ENCODE measurements at regions not wholly inside any gene's neighbourhood (a gene's known extent, or its start where the extent isn't known, plus 50 kb on each side); places are given as distances from the start of the nearest gene placed in this dataset.

DNA sequence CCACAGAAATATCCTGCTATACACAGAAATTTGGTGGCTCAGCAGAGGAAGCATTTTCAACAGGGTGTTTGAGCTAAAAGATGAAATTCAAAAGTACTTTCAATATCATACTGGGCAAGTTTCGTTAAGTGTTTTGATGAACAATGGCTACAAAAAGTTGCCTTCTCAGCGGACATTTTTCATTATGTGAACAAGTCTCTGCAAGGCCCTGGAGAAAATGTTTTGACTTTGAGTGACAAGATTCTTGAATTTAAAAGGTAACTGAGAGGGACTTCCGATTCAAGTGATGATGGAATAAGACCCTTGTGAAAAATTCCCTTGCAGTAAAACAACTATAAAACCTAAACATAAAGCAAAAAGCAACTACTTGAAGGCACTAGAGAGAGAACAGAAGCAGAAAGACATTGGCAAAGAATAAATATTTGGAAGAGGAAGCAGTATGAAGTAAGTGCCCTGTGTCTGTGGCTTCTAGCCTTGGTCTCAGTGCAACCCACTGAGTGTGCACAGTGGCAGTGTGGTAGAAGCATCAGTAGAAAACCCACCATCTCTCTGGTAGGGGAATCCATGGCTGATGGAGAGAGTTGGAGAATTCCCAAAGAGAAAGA is 62.5 kb upstream of the NAMPT start:
- no peaks in the 10 kb centered on the region for H3K27me3 Mint-ChIP-seq (ENCODE audit: unreplicated experiment)
- TF ChIP-seq, protein P1, sequence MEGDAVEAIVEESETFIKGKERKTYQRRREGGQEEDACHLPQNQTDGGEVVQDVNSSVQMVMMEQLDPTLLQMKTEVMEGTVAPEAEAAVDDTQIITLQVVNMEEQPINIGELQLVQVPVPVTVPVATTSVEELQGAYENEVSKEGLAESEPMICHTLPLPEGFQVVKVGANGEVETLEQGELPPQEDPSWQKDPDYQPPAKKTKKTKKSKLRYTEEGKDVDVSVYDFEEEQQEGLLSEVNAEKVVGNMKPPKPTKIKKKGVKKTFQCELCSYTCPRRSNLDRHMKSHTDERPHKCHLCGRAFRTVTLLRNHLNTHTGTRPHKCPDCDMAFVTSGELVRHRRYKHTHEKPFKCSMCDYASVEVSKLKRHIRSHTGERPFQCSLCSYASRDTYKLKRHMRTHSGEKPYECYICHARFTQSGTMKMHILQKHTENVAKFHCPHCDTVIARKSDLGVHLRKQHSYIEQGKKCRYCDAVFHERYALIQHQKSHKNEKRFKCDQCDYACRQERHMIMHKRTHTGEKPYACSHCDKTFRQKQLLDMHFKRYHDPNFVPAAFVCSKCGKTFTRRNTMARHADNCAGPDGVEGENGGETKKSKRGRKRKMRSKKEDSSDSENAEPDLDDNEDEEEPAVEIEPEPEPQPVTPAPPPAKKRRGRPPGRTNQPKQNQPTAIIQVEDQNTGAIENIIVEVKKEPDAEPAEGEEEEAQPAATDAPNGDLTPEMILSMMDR (IDR thresholded peaks at IDR 0.05; ENCODE audit: unreplicated experiment), result no peak
- BruUV-seq (replicated peaks), result no TSS peak

DNA sequence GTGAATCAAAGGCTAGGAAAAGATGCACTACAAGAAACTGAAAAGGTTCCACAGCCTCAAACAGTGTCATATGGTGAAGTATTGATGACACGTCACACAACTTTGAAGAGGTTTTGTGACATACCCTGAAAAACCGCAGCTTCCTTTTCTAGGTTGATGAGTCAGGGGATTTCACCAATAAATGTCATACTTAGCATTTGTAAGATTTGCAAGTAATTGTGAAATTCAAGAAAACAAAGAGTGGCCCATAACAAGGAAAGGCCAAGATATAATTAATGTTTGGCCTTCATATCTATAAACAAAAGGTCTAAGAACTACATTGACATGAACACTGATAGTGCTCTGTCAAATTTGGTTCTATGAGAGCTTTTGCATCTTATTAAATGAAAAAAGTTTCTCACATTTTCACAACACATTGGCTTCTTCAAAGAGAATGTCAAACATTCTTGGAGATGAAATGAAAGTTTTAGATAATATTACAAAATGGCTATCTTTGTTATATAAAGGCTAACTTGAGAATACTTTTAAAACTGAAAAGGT is 62.0 kb upstream of the NAMPT start:
- Mint-ChIP-seq H3K27ac (ENCODE audit: unreplicated experiment) (peak overlapping the region; percentile 98), H3K27me3 (ENCODE audit: unreplicated experiment) (no peaks in the 10 kb centered on the region), H3K36me3 (ENCODE audit: insufficient read depth, unreplicated experiment) (peaks cover 27% of the 10 kb centered on the region), H3K4me1 (ENCODE audit: low read depth, unreplicated experiment) (peaks cover 42% of the 10 kb centered on the region), H3K9me3 (ENCODE audit: low read depth, unreplicated experiment) (peaks cover 26% of the 10 kb centered on the region), H3K4me3 (ENCODE audit: low read depth, unreplicated experiment) (no peak overlapping the region)
- intact Hi-C loops (cut with micrococcal nuclease; ENCODE audit: unreplicated experiment), result loop anchor here (5.0 kb wide), 1 partner anchor 64 kb away; the partner anchor contains the start of gene NAMPT
- CTCF ChIA-PET, result no interaction called here
- TF ChIP-seq, protein P1 (IDR thresholded peaks at IDR 0.05; ENCODE audit: unreplicated experiment), result no peak
- BruUV-seq (replicated peaks), result no TSS peak
- peak; percentile 34 for DNase-seq

More for the DNA sequence above, 62.5 kb upstream of the NAMPT start:
- intact Hi-C loops (cut with micrococcal nuclease; ENCODE audit: unreplicated experiment), result loop anchor here (5.0 kb wide), 1 partner anchor 65 kb away; the partner anchor contains the start of gene NAMPT
- peak overlapping the region; percentile 98 for H3K27ac Mint-ChIP-seq (ENCODE audit: unreplicated experiment)
- H3K36me3 Mint-ChIP-seq (ENCODE audit: insufficient read depth, unreplicated experiment), result peaks cover 27% of the 10 kb centered on the region
- H3K9me3 Mint-ChIP-seq (ENCODE audit: low read depth, unreplicated experiment), result peaks cover 22% of the 10 kb centered on the region
- DNase-seq, result no peak
- H3K4me3 Mint-ChIP-seq (ENCODE audit: low read depth, unreplicated experiment), result no peak overlapping the region
- H3K4me1 Mint-ChIP-seq (ENCODE audit: low read depth, unreplicated experiment), result peaks cover 42% of the 10 kb centered on the region
- CTCF ChIA-PET, result no interaction called here

DNA sequence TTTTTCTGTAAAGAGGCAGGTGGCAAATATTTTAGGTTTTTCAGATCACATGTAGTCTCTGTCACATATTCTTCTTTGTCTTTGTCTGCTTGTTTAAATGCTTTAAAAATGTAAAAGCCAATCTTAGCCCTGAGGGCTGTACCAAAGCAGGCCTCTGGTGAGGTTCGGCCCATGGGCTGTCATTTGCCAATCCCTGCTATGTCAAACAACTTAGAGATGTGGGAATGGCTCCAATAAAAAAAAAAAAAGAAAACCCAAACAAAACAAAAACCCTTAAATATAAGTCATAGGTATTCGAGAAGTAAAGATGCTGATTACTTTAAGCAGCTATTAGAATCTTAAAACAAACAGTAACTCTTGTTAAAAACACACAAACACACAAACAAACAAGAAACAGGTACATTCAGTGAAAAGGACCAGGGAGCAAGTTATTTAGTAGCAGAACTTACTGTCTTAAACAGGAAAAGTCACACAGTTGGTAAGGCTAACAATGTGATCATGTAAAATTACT is 61.4 kb upstream of the NAMPT start:
- TF ChIP-seq, protein P1 (IDR thresholded peaks at IDR 0.05; ENCODE audit: unreplicated experiment), result no peak
- TSS peak; percentile 98 for BruUV-seq (replicated peaks)
- Mint-ChIP-seq H3K9me3 (ENCODE audit: low read depth, unreplicated experiment) (peaks cover 29% of the 10 kb centered on the region), H3K27me3 (ENCODE audit: unreplicated experiment) (no peaks in the 10 kb centered on the region), H3K36me3 (ENCODE audit: insufficient read depth, unreplicated experiment) (peaks cover 27% of the 10 kb centered on the region), H3K27ac (ENCODE audit: unreplicated experiment) (peak overlapping the region; percentile 98), H3K4me1 (ENCODE audit: low read depth, unreplicated experiment) (peaks cover 42% of the 10 kb centered on the region), H3K4me3 (ENCODE audit: low read depth, unreplicated experiment) (peak overlapping the region; percentile 14)
- intact Hi-C loops (cut with micrococcal nuclease; ENCODE audit: unreplicated experiment), result loop anchor here (5.0 kb wide), 1 partner anchor 64 kb away; the partner anchor contains the start of gene NAMPT
- CTCF ChIA-PET, result interaction anchor here (0.5 to 1.2 kb wide), 2 partner anchors 13 to 67 kb away, joined by 3 read pairs; no protein-coding TSS in a partner anchor
- no peak for DNase-seq

DNA sequence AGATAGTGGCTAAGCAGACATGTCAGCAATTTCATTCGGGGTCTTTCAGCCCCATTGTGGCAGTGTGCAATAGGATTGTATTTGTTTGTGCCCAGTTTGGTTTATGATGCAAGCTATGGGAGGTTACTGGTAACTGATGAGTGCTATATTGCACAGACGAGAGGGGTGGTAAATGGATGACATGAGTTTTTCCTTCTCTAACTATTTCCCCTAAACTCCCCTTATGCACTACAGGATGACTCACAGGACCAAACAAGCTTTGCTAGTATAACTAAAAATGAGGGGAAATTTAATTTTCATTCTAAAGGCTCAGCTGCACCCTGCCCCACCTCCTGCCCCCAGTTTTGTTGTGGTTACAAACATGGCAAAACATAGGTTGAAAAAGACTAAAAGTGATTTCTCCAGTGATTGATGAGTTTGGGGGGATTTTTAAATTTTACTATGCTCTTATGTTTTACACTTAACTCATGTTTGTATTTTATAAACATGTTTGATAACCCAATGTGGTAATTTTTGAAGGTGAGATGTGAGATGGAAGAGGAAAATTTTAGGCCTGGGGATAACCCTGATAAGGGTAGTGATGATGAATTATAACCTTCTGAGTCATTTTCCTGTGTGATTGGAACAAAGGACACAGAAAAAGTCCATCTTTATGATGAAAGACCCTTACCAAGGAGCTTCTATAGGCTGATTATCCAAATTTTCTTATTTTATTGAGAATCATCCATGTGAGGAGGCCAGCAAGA is 60.8 kb upstream of the NAMPT start:
- TF ChIP-seq, protein P1 (IDR thresholded peaks at IDR 0.05; ENCODE audit: unreplicated experiment), result no peak
- CTCF ChIA-PET, result interaction anchor here (0.5 to 1.2 kb wide), 2 partner anchors 13 to 67 kb away, joined by 3 read pairs; no protein-coding TSS in a partner anchor
- H3K27ac Mint-ChIP-seq (ENCODE audit: unreplicated experiment), result peak overlapping the region; percentile 98
- DNase-seq, result no peak
- H3K27me3 Mint-ChIP-seq (ENCODE audit: unreplicated experiment), result no peaks in the 10 kb centered on the region
- peaks cover 42% of the 10 kb centered on the region for H3K4me1 Mint-ChIP-seq (ENCODE audit: low read depth, unreplicated experiment)
- H3K36me3 Mint-ChIP-seq (ENCODE audit: insufficient read depth, unreplicated experiment), result peaks cover 27% of the 10 kb centered on the region
- peaks cover 29% of the 10 kb centered on the region for H3K9me3 Mint-ChIP-seq (ENCODE audit: low read depth, unreplicated experiment)
- intact Hi-C loops (cut with micrococcal nuclease; ENCODE audit: unreplicated experiment), result loop anchor here (5.0 kb wide), 1 partner anchor 63 kb away; the partner anchor contains the start of gene NAMPT
- peak overlapping the region; percentile 14 for H3K4me3 Mint-ChIP-seq (ENCODE audit: low read depth, unreplicated experiment)
- BruUV-seq (replicated peaks), result no TSS peak

Measured in Calu3 (cell line).